DND-41 (cell line): ENCODE measurements at regions not wholly inside any gene's neighbourhood (a gene's known extent, or its start where the extent isn't known, plus 50 kb on each side); places are given as distances from the start of the nearest gene placed in this dataset.

Experiments used
- EZH2 ChIP-seq: IDR thresholded peaks from 3 replicates; pipeline ENCODE4 v1.6.1; 2012; ENCODE audit warnings: borderline replicate concordance, low read depth, mild to moderate bottlenecking, moderate library complexity, low read length, inconsistent platforms; ENCODE audit not compliant: severe bottlenecking
- TF ChIP-seq, protein P1 (sequence below): IDR thresholded peaks from 2 replicates; pipeline ENCODE4 v1.5.1; 2012; ENCODE audit warnings: borderline replicate concordance, low read length, moderate library complexity, mild to moderate bottlenecking; ENCODE audit not compliant: poor library complexity, severe bottlenecking; ENCODE audit errors: extremely low read depth

DNA sequence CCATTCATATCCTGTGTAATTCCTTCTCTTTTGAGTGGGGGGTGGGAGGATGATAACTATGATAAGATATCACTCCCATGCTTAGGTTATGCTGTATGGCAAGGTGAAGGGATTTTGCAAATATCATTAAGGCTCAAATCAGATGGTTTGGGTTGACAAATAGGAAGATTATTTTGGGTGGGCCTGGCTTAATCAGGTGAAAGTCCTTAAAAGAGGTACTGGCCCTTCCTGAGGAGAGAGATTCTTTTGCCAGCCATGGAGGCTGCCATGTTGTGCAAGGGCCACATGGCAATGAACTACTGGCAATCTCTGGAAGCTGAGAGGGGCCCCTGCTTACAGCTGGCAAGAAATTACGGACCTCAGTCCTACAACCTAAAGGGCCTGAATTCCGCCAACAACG lies 174.6 kb upstream of the FOXD3 start:
- TF ChIP-seq, protein P1, sequence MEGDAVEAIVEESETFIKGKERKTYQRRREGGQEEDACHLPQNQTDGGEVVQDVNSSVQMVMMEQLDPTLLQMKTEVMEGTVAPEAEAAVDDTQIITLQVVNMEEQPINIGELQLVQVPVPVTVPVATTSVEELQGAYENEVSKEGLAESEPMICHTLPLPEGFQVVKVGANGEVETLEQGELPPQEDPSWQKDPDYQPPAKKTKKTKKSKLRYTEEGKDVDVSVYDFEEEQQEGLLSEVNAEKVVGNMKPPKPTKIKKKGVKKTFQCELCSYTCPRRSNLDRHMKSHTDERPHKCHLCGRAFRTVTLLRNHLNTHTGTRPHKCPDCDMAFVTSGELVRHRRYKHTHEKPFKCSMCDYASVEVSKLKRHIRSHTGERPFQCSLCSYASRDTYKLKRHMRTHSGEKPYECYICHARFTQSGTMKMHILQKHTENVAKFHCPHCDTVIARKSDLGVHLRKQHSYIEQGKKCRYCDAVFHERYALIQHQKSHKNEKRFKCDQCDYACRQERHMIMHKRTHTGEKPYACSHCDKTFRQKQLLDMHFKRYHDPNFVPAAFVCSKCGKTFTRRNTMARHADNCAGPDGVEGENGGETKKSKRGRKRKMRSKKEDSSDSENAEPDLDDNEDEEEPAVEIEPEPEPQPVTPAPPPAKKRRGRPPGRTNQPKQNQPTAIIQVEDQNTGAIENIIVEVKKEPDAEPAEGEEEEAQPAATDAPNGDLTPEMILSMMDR, result no peak
- no peak for TF ChIP-seq EZH2
